HG02885 (cell line): ENCODE measurements at regions not wholly inside any gene's neighbourhood (a gene's known extent, or its start where the extent isn't known, plus 50 kb on each side); places are given as distances from the start of the nearest gene placed in this dataset.

ENCODE experiments used
- ATAC-seq: cut with Tn5 transposase; IDR thresholded peaks from one replicate; pipeline ENCODE4 v1.9.1; 2021; ENCODE audit warnings: mild to moderate bottlenecking; ENCODE audit not compliant: unreplicated experiment, poor library complexity

- ATAC-seq, result no peak
Measured at GRCh38 chr1:221439747-221440501, 302.0 kb downstream of the DUSP10 start.

GRCh38 chr1:221440658-221441057 is 301.2 kb downstream of the DUSP10 start:
- no peak for ATAC-seq

GRCh38 chr1:221442056-221442455 is 299.8 kb downstream of the DUSP10 start:
- ATAC-seq, result no peak

- ATAC-seq, result no peak
Measured at GRCh38 chr1:221444346-221444745, 297.5 kb downstream of the DUSP10 start.

- ATAC-seq, result no peak
Measured at GRCh38 chr1:221448585-221449175, 293.2 kb downstream of the DUSP10 start.

GRCh38 chr1:221449194-221449593 is 292.7 kb downstream of the DUSP10 start:
- ATAC-seq, result no peak

- peak; percentile 63 for ATAC-seq
Measured at GRCh38 chr1:221449801-221450470, 292.0 kb downstream of the DUSP10 start.

- ATAC-seq, result no peak
Measured at GRCh38 chr1:221451741-221452140, 290.1 kb downstream of the DUSP10 start.

- no peak for ATAC-seq
Measured at GRCh38 chr1:221454096-221454495, 287.8 kb downstream of the DUSP10 start.

- no peak for ATAC-seq
Measured at GRCh38 chr1:221456918-221457317, 285.0 kb downstream of the DUSP10 start.

- ATAC-seq, result no peak
Measured at GRCh38 chr1:221457685-221458446, 284.0 kb downstream of the DUSP10 start.

- ATAC-seq, result no peak
Measured at GRCh38 chr1:221458447-221459156, 283.3 kb downstream of the DUSP10 start.

GRCh38 chr1:221459558-221459957 is 282.3 kb downstream of the DUSP10 start:
- ATAC-seq, result no peak

GRCh38 chr1:221462345-221462744 is 279.5 kb downstream of the DUSP10 start:
- no peak for ATAC-seq

GRCh38 chr1:221468546-221468945 is 273.3 kb downstream of the DUSP10 start:
- ATAC-seq, result no peak

GRCh38 chr1:221469476-221469875 is 272.4 kb downstream of the DUSP10 start:
- ATAC-seq, result no peak

GRCh38 chr1:221470000-221470698 is 271.7 kb downstream of the DUSP10 start:
- no peak for ATAC-seq

GRCh38 chr1:221473411-221473810 is 268.5 kb downstream of the DUSP10 start:
- no peak for ATAC-seq

GRCh38 chr1:221477252-221477651 is 264.6 kb downstream of the DUSP10 start:
- no peak for ATAC-seq
